Fibroblast of skin of right quadriceps (primary cell): ENCODE measurements at regions not wholly inside any gene's neighbourhood (a gene's known extent, or its start where the extent isn't known, plus 50 kb on each side); places are given as distances from the start of the nearest gene placed in this dataset.
"Not testable (repeated sequence)": the region's sequence is repeated elsewhere in the genome, so short reads cannot be mapped to it uniquely, and the experiment has no call there.

ENCODE experiments used
- DNase-seq: peaks from one replicate; pipeline ENCODE4 v3.0.0-alpha.2; 2013

GRCh38 chr14:35987731-35988130, 161.6 kb downstream of the BRMS1L start:
- no peak for DNase-seq

GRCh38 chr14:35986219-35986573, 160.1 kb downstream of the BRMS1L start:
- no peak for DNase-seq

GRCh38 chr14:35985474-35986218, 159.5 kb downstream of the BRMS1L start:
- DNase-seq: peak; percentile 1

- DNase-seq: no peak
These were observed 153.4 kb downstream of the BRMS1L start for GRCh38 chr14:35979531-35979930.

GRCh38 chr14:35978561-35978960, 152.4 kb downstream of the BRMS1L start:
- DNase-seq: no peak

- DNase-seq: no peak
These were observed 149.7 kb downstream of the BRMS1L start for GRCh38 chr14:35975814-35976213.

- no peak for DNase-seq
These were observed 147.6 kb downstream of the BRMS1L start for GRCh38 chr14:35973770-35974169.

- DNase-seq: no peak
These were observed 146.0 kb downstream of the BRMS1L start for GRCh38 chr14:35971965-35972630.

- no peak for DNase-seq
These were observed 143.2 kb downstream of the BRMS1L start for GRCh38 chr14:35969310-35969709.

GRCh38 chr14:35965400-35965799, 139.3 kb downstream of the BRMS1L start:
- DNase-seq: no peak

- no peak for DNase-seq
These were observed 138.7 kb downstream of the BRMS1L start for GRCh38 chr14:35964697-35965286.

- no peak for DNase-seq
These were observed 137.1 kb downstream of the BRMS1L start for GRCh38 chr14:35963209-35963608.

GRCh38 chr14:35961697-35962274, 135.6 kb downstream of the BRMS1L start:
- DNase-seq: no peak

- no peak for DNase-seq
These were observed 133.7 kb downstream of the BRMS1L start for GRCh38 chr14:35959835-35960234.

GRCh38 chr14:35958499-35958898, 132.4 kb downstream of the BRMS1L start:
- no peak for DNase-seq

- no peak for DNase-seq
These were observed 130.4 kb downstream of the BRMS1L start for GRCh38 chr14:35956376-35957085.

- no peak for DNase-seq
These were observed 126.4 kb downstream of the BRMS1L start for GRCh38 chr14:35952584-35952983.

GRCh38 chr14:35949920-35950513, 123.9 kb downstream of the BRMS1L start:
- no peak for DNase-seq

- DNase-seq: not testable (repeated sequence)
These were observed 121.8 kb downstream of the BRMS1L start for GRCh38 chr14:35947983-35948382.

GRCh38 chr14:35944847-35945246, 118.7 kb downstream of the BRMS1L start:
- DNase-seq: no peak

GRCh38 chr14:35940291-35940690, 114.2 kb downstream of the BRMS1L start:
- DNase-seq: no peak

GRCh38 chr14:35938770-35939169, 112.6 kb downstream of the BRMS1L start:
- no peak for DNase-seq

- no peak for DNase-seq
These were observed 108.4 kb downstream of the BRMS1L start for GRCh38 chr14:35934499-35934898.
